Trophoblast cell (in vitro differentiated cells and primary cell): ENCODE measurements at regions not wholly inside any gene's neighbourhood (a gene's known extent, or its start where the extent isn't known, plus 50 kb on each side); places are given as distances from the start of the nearest gene placed in this dataset.

Experiments
- DNase-seq, 2 donors: peaks; one replicate each; pipeline ENCODE4 v3.0.0-alpha.2; 2016
- H2AFZ ChIP-seq: 2 replicates; pipeline ENCODE4 v1.6.1; 2013; ENCODE audit warnings: low read length, moderate library complexity, mild to moderate bottlenecking; ENCODE audit not compliant: insufficient read depth, poor library complexity
- H2AK5ac ChIP-seq: 2 replicates; pipeline ENCODE4 v1.6.1; 2013; ENCODE audit warnings: mild to moderate bottlenecking, low read length
- H2BK120ac ChIP-seq: 2 replicates; pipeline ENCODE4 v1.6.1; 2013; ENCODE audit warnings: low read length, mild to moderate bottlenecking, moderate library complexity; ENCODE audit not compliant: insufficient read depth, poor library complexity
- H2BK12ac ChIP-seq: 2 replicates; pipeline ENCODE4 v1.6.1; 2013; ENCODE audit warnings: mild to moderate bottlenecking, low read length, moderate library complexity
- H2BK5ac ChIP-seq: 2 replicates; pipeline ENCODE4 v1.6.1; 2013; ENCODE audit warnings: low read length, low read depth, moderate library complexity, mild to moderate bottlenecking; ENCODE audit not compliant: poor library complexity
- H3K14ac ChIP-seq: 2 replicates; pipeline ENCODE4 v1.6.1; 2013; ENCODE audit warnings: mild to moderate bottlenecking, low read length
- H3K18ac ChIP-seq: 2 replicates; pipeline ENCODE4 v1.6.1; 2013; ENCODE audit warnings: mild to moderate bottlenecking, low read length
- H3K23ac ChIP-seq: 2 replicates; pipeline ENCODE4 v1.6.1; 2013; ENCODE audit warnings: low read length
- H3K27ac ChIP-seq: 2 replicates; pipeline ENCODE4 v1.5.1; 2013; ENCODE audit warnings: low read depth, mild to moderate bottlenecking, inconsistent platforms, low read length, moderate library complexity
- H3K27me3 ChIP-seq: 2 replicates; pipeline ENCODE4 v1.6.1; 2013; ENCODE audit warnings: inconsistent platforms, mild to moderate bottlenecking, low read length, moderate library complexity; ENCODE audit not compliant: insufficient read depth
- H3K36me3 ChIP-seq, 2 experiments: 1 replicate in 1 of 2; 2 replicates in 1 of 2; pipeline ENCODE4 v1.6.1; 2013; ENCODE audit warnings: low read length in 2 of 2, mild to moderate bottlenecking in 2 of 2, moderate library complexity in 1 of 2; ENCODE audit not compliant: insufficient read depth in 2 of 2, control insufficient read depth in 1 of 2
- H3K4ac ChIP-seq: 2 replicates; pipeline ENCODE4 v1.6.1; 2013; ENCODE audit warnings: low read depth, mild to moderate bottlenecking, low read length, moderate library complexity
- H3K4me1 ChIP-seq, 2 experiments: 1 replicate in 1 of 2; 2 replicates in 1 of 2; pipeline ENCODE4 v1.6.1; 2013; ENCODE audit warnings: low read length in 2 of 2, mild to moderate bottlenecking in 2 of 2, moderate library complexity in 1 of 2; ENCODE audit not compliant: insufficient read depth in 2 of 2, control insufficient read depth in 1 of 2
- H3K4me2 ChIP-seq: 2 replicates; pipeline ENCODE4 v1.6.1; 2013; ENCODE audit warnings: inconsistent platforms, mild to moderate bottlenecking, low read length, moderate library complexity
- H3K4me3 ChIP-seq: 2 replicates; pipeline ENCODE4 v1.5.1; 2013; ENCODE audit warnings: mild to moderate bottlenecking, low read depth, low read length, inconsistent platforms
- H3K79me1 ChIP-seq: one replicate; pipeline ENCODE4 v1.6.1; 2013; ENCODE audit warnings: low read length
- H3K79me2 ChIP-seq: 2 replicates; pipeline ENCODE4 v1.6.1; 2013; ENCODE audit warnings: low read length, mild to moderate bottlenecking; ENCODE audit not compliant: control insufficient read depth, insufficient read depth, poor library complexity
- H3K9ac ChIP-seq: 2 replicates; pipeline ENCODE4 v1.6.1; 2013; ENCODE audit warnings: mild to moderate bottlenecking, low read length
- H3K9me3 ChIP-seq: 2 replicates; pipeline ENCODE4 v1.6.1; 2013; ENCODE audit warnings: low read depth, mild to moderate bottlenecking, control low read depth, inconsistent platforms, low read length; ENCODE audit not compliant: insufficient read depth
- H4K12ac ChIP-seq: 2 replicates; pipeline ENCODE4 v1.6.1; 2013; ENCODE audit warnings: low read depth, mild to moderate bottlenecking, low read length, moderate library complexity
- H4K8ac ChIP-seq: 2 replicates; pipeline ENCODE4 v1.6.1; 2013; ENCODE audit warnings: low read depth, mild to moderate bottlenecking, low read length, moderate library complexity
- H4K91ac ChIP-seq: one replicate; pipeline ENCODE4 v1.6.1; 2013; ENCODE audit warnings: low read depth, mild to moderate bottlenecking, low read length, moderate library complexity
- WGBS: extraction: QIAGEN DNeasy Blood & Tissue Kit; methylation state at CpG from one replicate; pipeline ENCODE4 v1.1.7; 2013; ENCODE audit warnings: missing lambda C conversion rate; ENCODE audit not compliant: insufficient read length, insufficient coverage; ENCODE audit errors: extremely low coverage; 5-methylcytosine and 5-hydroxymethylcytosine counted together

DNA sequence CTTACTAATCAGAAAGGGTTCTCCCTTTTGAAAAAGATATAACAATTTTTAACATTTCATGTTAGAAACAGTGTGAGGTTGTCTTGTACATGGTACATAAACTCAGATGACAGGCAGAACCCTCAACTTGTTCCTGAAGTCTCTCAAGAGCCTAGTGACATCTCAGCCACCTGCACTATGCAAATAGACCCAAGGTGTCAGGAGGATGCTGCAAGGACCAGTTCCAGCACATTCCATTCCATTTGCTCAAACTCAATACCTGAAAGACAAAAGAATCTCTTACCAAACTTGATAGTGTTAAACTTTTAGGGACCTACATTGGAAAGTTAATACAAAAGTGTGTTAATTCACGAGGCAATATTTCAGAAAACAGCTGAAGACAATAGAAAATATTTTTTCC lies 544.6 kb downstream of the CETN3 start:
- Histone ChIP-seq H2BK12ac (no peak overlapping the region), H2AFZ (no peak overlapping the region)
- no CpG with 5 or more reads among the region's 1 CpG for WGBS

DNA sequence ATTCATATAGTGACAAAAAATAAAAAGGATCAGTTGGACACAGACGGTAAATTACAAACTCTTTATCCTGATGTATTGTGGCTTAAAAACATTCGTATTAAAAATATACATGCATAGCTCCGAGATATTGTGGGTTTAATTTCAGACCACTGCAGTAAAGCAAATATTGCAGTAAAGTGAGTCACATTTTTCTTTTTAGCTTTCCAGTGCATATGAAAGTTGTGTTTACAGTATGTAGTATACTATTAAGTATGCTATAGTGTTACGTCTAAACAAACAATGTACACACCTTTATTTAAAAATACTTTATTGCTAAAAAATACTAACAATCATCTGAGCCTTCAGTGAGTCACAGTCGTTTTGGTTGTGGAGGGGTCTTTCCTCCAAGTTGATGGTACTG lies 551.8 kb downstream of the CETN3 start:
- Histone ChIP-seq H3K18ac (no peak overlapping the region), H4K8ac (no peak overlapping the region), H3K79me1 (no peaks in the 10 kb centered on the region), H3K4me3 (no peak overlapping the region), H3K79me2 (no peaks in the 10 kb centered on the region), H3K27me3 (no peaks in the 10 kb centered on the region), H2AFZ (no peak overlapping the region), H3K4me1 (no peaks in the 10 kb centered on the region), H3K14ac (no peak overlapping the region), H3K4ac (no peak overlapping the region), H3K9me3 (no peaks in the 10 kb centered on the region), H3K4me2 (no peak overlapping the region), H2BK120ac (no peak overlapping the region), H3K23ac (no peak overlapping the region), H3K27ac (no peak overlapping the region), H3K36me3 (no peaks in the 10 kb centered on the region), H4K12ac (no peak overlapping the region), H2AK5ac (no peak overlapping the region), H4K91ac (no peak overlapping the region), H3K9ac (no peak overlapping the region), H2BK5ac (no peak overlapping the region), H2BK12ac (no peak overlapping the region)
- DNase-seq: no peak
- no CpG with 5 or more reads among the region's 5 CpGs for WGBS

More for the DNA sequence above, 544.6 kb downstream of the CETN3 start:
- no peaks in the 10 kb centered on the region for H3K9me3 ChIP-seq
- no peaks in the 10 kb centered on the region for H3K79me1 ChIP-seq
- H4K12ac ChIP-seq: no peak overlapping the region
- H2AK5ac ChIP-seq: no peak overlapping the region
- H3K36me3 ChIP-seq: no peaks in the 10 kb centered on the region
- no peak for DNase-seq
- H4K91ac ChIP-seq: no peak overlapping the region
- H3K23ac ChIP-seq: no peak overlapping the region
- no peak overlapping the region for H2BK5ac ChIP-seq
- H3K79me2 ChIP-seq: no peaks in the 10 kb centered on the region
- no peaks in the 10 kb centered on the region for H3K4me1 ChIP-seq
- no peak overlapping the region for H3K9ac ChIP-seq
- no peak overlapping the region for H3K27ac ChIP-seq
- H3K4ac ChIP-seq: no peak overlapping the region
- no peak overlapping the region for H3K4me2 ChIP-seq
- no peaks in the 10 kb centered on the region for H3K27me3 ChIP-seq
- H3K18ac ChIP-seq: no peak overlapping the region
- H4K8ac ChIP-seq: no peak overlapping the region
- H3K14ac ChIP-seq: no peak overlapping the region
- H3K4me3 ChIP-seq: no peak overlapping the region
- H2BK120ac ChIP-seq: no peak overlapping the region

DNA sequence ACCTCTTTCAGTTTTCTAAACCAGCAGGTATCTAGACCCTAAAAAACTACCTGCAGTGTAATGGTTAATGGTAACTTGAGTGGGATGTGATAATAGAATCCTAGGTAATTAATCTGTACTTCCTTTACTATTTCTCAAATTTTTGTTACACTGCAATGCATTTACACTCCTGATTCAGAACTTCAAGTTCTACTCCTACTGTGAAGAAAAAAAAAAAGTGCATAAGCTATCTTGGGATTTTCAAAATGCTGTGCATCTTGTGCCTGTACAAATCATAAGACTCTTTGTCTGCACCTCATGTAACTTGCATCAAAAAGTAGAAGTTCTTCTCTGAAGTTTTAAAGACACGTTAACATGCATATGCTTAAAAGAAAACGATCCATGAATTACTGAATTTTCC lies 554.1 kb downstream of the CETN3 start:
- no peak overlapping the region for H3K23ac ChIP-seq
- H3K14ac ChIP-seq: no peak overlapping the region
- no peak overlapping the region for H2AK5ac ChIP-seq
- H3K18ac ChIP-seq: no peak overlapping the region
- no peaks in the 10 kb centered on the region for H3K9me3 ChIP-seq
- no peak overlapping the region for H3K27ac ChIP-seq
- H3K27me3 ChIP-seq: no peaks in the 10 kb centered on the region
- H4K8ac ChIP-seq: no peak overlapping the region
- no peaks in the 10 kb centered on the region for H3K4me1 ChIP-seq
- no peak overlapping the region for H2BK12ac ChIP-seq
- H3K9ac ChIP-seq: no peak overlapping the region
- no peaks in the 10 kb centered on the region for H3K79me2 ChIP-seq
- no peak overlapping the region for H3K4ac ChIP-seq
- H2BK5ac ChIP-seq: no peak overlapping the region
- no peak overlapping the region for H2AFZ ChIP-seq
- H3K36me3 ChIP-seq: no peaks in the 10 kb centered on the region
- WGBS: no CpG with 5 or more reads among the region's 2 CpGs
- no peak overlapping the region for H3K4me3 ChIP-seq
- H3K79me1 ChIP-seq: no peaks in the 10 kb centered on the region
- no peak overlapping the region for H3K4me2 ChIP-seq
- H2BK120ac ChIP-seq: no peak overlapping the region
- no peak overlapping the region for H4K12ac ChIP-seq
- no peak for DNase-seq
- H4K91ac ChIP-seq: no peak overlapping the region

DNA sequence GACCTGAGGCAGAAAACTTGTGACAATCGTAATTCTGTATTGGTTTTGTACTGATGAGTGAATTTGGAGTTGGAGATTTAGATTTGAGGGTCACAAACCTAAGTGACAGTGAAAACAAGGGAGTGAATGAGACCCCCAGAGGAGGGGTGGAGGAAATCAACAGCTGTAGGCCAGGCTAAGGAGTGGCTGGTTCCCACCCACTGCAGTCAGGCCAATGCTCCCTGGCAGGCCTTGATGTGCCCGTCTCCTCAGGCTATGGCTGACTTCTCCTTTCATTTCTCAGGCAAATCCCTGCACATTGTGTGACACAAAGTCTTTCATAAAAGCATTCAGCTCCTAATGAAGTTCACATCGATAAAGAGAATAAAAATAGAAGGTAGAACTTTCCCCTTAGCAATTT lies 557.6 kb downstream of the CETN3 start:
- Histone ChIP-seq H2BK5ac (no peak overlapping the region), H3K79me1 (no peaks in the 10 kb centered on the region), H3K36me3 (no peaks in the 10 kb centered on the region), H2BK12ac (no peak overlapping the region), H3K4me2 (no peak overlapping the region), H3K9me3 (no peaks in the 10 kb centered on the region), H3K14ac (no peak overlapping the region), H2AFZ (no peak overlapping the region), H3K4me3 (no peak overlapping the region), H3K9ac (no peak overlapping the region), H3K79me2 (no peaks in the 10 kb centered on the region), H4K91ac (no peak overlapping the region), H3K4me1 (peaks cover 3 to 7% of the 10 kb centered on the region in 2 experiments), H3K4ac (no peak overlapping the region), H3K27me3 (no peaks in the 10 kb centered on the region), H3K23ac (no peak overlapping the region), H4K12ac (no peak overlapping the region), H2BK120ac (no peak overlapping the region), H3K18ac (no peak overlapping the region), H2AK5ac (no peak overlapping the region), H4K8ac (no peak overlapping the region), H3K27ac (no peak overlapping the region)
- no CpG with 5 or more reads among the region's 3 CpGs for WGBS
- no peak for DNase-seq

DNA sequence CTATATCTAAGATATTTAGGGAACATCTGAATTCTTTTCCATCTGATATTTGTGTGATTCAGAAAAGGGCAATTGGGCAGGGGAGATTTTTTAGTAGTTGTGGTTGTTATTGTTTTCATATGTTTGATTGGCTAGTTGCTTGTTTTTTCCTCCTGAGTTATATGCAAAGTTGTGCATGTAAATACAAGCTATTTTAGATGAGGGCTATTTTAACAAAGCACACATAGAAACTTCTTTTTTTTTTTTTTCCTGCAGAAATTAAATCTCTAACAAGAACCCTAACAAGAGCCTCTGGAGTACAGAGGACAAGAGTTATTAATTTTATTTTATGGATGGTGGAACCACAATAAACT lies 559.1 kb downstream of the CETN3 start:
- no peak overlapping the region for H3K4me3 ChIP-seq
- no peaks in the 10 kb centered on the region for H3K79me2 ChIP-seq
- no peak overlapping the region for H3K4ac ChIP-seq
- H3K36me3 ChIP-seq: no peaks in the 10 kb centered on the region
- no peak overlapping the region for H3K27ac ChIP-seq
- H2BK120ac ChIP-seq: no peak overlapping the region
- H3K9ac ChIP-seq: no peak overlapping the region
- H3K4me2 ChIP-seq: no peak overlapping the region
- H3K9me3 ChIP-seq: no peaks in the 10 kb centered on the region
- H3K79me1 ChIP-seq: no peaks in the 10 kb centered on the region
- H2AK5ac ChIP-seq: no peak overlapping the region
- H3K27me3 ChIP-seq: no peaks in the 10 kb centered on the region
- H4K8ac ChIP-seq: no peak overlapping the region
- no peak overlapping the region for H4K12ac ChIP-seq
- no peak overlapping the region for H3K14ac ChIP-seq
- H3K18ac ChIP-seq: no peak overlapping the region
- H2BK12ac ChIP-seq: no peak overlapping the region
- no peak overlapping the region for H2AFZ ChIP-seq
- H4K91ac ChIP-seq: no peak overlapping the region
- peaks cover 3 to 7% of the 10 kb centered on the region in 2 experiments for H3K4me1 ChIP-seq
- H2BK5ac ChIP-seq: no peak overlapping the region
- H3K23ac ChIP-seq: no peak overlapping the region
- no peak for DNase-seq
